Fibroblast of skin of back (primary cell): ENCODE measurements at regions not wholly inside any gene's neighbourhood (a gene's known extent, or its start where the extent isn't known, plus 50 kb on each side); places are given as distances from the start of the nearest gene placed in this dataset.

Source experiments
- DNase-seq: peaks from one replicate; pipeline ENCODE4 v3.0.0-alpha.2; 2013

GRCh38 chr5:167643631-167644280 lies 647.7 kb upstream of the WWC1 start:
- peak; percentile 43 for DNase-seq

GRCh38 chr5:167644619-167645018 lies 646.8 kb upstream of the WWC1 start:
- DNase-seq = peak; percentile 38

GRCh38 chr5:167649471-167649870 lies 642.0 kb upstream of the WWC1 start:
- DNase-seq = no peak

DNA sequence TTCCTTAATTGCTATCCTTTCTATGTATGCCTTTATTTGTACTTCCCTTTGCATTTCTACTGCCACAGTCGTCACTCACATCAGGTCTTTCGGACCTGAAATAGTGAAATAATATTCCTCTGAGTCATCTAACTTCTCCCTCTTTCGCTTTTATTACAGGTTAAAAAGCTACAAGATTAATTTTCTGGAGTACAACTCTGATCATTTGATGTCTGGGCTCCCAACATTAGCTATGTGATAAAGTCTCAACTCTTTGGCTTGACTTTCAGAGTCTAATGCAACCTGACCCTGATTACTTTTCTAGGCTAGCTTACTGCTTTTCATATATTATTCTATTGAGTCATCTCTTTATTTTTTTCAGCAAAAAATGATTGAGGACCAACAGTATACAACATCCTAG lies 638.8 kb upstream of the WWC1 start:
- peak; percentile 56 for DNase-seq

DNA sequence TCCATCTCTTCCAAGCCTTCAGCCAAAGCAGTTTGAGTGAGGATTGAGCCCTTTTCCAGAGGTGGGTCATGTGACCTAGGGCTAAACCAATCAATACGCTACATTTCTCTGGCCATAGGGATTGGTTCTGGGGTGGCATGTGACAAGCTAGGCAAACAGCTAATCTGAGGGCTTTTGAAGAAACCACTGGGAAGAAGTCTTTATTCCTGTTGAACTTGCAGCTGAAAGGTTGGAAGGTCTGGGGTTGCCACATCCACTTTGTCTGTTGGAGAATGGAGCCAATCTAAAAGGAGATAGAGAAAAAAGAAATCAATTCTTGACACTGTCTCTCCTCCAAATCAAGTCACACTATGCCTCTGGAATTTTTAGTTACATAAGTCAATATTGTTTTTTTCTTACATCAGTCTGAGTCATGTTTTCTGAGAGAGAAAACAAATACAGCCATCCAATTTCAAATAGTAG lies 637.8 kb upstream of the WWC1 start:
- peak; percentile 73 for DNase-seq

GRCh38 chr5:167657016-167657415 lies 634.4 kb upstream of the WWC1 start:
- DNase-seq = no peak

DNA sequence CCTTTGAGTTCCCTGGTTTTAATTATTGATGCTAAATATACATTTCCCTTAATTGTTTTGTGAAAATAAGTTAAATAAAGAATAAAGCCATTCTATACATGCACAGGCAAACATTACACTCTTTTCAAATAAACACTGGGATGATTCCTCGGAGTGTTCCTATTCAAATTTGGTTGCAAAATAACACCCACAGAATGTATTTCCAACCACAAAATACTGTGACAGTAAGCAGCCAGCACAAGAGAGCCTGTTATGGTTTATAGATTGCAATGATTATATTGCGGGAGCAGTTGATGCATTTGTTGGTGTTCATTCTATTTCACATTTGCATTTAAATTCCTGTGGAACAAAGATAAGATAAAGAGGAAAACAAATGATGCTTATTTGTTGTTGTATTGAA lies 632.6 kb upstream of the WWC1 start:
- no peak for DNase-seq

GRCh38 chr5:167661605-167662004 lies 629.8 kb upstream of the WWC1 start:
- DNase-seq = no peak

GRCh38 chr5:167664222-167664804 lies 627.1 kb upstream of the WWC1 start:
- DNase-seq = no peak

GRCh38 chr5:167665841-167666375 lies 625.5 kb upstream of the WWC1 start:
- DNase-seq = no peak

- peak; percentile 76 for DNase-seq
These were observed 620.3 kb upstream of the WWC1 start for GRCh38 chr5:167671176-167671575.

GRCh38 chr5:167673942-167674341 lies 617.5 kb upstream of the WWC1 start:
- DNase-seq = no peak

DNA sequence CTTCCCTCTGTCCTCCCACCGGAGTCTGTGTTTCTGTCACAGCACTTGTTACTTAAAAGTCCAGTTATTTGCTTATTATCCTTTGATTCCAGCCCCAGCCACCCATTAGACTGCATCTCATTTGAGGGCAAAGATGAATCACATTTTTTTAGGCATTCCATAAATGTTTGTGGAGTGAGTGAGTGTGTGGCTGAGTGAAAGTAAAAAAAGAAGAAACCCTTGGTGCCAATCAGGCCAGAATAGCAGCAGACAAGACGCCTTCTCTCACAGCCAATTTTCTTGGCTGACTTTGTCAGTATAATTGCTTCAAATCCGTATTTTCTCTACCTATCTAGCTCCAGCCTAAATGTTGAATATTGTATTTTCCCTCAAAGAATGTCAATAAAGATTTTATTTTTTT lies 613.0 kb upstream of the WWC1 start:
- DNase-seq = peak; percentile 62

DNA sequence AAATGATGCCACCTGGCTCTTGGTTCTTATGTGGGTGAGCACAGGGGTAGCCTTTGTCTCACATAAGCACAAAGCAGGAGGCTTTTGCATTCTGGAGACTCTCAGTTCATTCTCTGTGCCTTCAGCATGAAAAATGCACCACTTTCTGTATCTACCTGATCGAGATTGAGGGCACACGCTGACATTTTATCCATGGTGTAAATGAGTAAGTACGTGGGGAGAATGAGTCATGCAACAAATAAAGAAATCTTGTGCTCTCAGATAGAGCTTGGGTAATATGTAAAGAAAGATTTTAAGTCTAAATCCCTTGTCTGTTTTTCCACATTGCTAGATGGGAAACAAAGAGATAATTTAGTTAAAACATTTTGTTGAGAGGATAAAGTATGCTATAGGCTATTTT lies 607.2 kb upstream of the WWC1 start:
- DNase-seq = no peak

DNA sequence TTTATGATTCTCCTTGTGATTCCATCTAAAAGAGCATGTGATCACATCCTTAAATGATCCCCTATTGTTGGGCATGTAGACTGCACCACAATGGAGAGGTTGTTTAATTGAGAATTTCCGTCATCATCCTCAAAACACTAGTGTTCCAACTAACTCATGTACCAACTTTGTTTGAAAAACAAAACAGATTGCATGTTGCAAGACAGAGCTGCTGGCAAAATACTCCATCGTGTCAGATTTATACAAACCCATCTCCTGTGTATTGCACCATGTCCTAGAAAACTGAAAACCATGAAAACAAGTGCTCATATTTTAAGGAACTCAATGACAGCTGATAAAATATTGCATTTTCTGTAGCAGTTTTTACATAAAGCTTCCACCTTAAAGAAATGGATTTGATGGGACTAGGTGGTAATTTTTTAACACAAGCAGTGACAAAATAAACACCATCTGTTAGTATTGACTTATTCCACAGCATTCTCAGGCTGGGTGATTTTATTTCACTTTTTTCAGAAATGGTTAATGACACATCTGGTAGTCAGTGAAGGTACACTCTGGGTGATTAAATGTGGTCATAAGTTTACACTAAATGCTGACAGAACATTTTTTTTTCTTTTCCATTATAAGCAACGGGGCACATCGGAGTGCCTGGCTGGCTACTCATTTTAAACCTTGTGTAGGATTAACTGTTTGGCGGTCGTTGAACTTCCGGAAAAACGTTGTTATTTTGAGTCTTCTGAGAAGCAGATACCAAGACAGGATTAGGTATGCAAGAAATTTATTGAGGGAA lies 602.9 kb upstream of the WWC1 start:
- DNase-seq = no peak

DNA sequence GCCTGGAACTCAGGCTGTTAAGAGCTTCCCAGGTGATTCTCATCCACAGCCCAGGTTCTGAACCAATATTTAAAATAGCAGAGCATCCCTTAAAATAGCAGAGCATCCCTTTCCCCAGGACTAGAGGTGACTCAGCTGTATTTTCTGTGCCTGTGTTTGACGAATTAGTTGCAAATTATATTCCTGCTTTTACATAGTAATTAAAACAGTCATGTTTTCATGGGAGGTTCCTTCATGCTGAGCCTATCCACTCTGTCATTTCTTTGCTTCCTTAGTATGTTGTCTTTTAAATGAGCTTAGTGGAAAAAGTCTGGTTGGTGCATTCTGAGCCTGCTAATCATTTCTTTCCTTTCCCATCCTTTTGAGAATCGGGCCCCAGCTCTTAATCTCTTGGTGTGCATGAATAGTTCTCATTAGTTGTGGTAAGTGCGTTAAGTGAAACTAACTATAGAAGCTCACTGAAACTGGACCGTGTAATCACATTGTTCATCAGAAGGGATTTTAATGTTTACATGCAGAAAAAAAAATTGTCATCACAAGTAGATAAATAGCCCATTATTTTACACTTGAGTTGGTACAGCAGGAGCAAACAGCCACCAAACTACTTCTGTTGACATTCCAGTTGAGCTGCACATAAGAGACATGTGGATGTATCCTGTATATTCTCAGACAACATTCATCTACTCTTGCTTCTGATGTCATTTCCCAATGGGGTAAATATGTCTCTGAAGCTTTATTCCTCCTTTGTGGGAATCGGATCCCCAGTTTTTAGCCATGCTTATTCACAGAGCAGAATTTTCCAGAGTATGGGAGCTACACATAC lies 596.9 kb upstream of the WWC1 start:
- DNase-seq = no peak

GRCh38 chr5:167696558-167697314 lies 594.7 kb upstream of the WWC1 start:
- no peak for DNase-seq

GRCh38 chr5:167699432-167699831 lies 592.0 kb upstream of the WWC1 start:
- peak; percentile 100 for DNase-seq

DNA sequence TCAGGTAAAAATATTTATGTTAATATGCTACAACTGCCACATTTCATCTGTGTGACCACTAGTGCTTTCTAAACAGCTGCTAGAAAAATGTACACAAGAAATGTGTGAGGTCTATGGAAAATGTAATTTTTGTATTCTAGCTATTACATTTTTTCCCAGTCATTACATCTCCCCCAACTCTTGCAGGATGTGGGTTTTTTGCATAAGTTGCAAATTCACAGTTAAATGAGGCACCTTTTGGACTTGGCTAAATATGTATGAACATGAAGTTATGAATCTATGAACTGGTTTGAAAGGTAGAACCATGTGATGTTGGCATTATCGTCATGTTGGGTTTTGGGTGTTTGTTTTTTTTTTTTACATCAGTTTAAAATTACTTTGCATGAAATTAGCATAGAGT lies 590.4 kb upstream of the WWC1 start:
- DNase-seq = peak; percentile 37

GRCh38 chr5:167702014-167702413 lies 589.4 kb upstream of the WWC1 start:
- DNase-seq = no peak

DNA sequence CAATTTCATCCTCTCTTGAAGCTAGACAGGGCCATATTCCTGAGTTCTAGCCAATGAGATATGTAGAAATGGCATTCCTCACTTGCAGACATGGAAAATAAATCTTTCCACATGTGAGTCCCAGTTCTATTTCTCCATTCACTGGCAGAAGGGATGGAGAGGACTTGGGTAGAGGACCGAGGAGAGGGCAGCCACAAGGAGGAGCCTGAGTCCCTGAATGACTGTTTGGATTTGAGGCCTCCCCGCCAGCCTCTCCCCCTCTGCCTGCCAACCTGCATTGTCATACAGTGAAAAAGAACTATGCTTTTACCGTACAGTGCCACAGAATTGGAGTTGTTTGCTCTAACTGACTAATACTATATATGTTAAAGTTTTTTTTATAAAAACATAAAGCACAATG lies 583.0 kb upstream of the WWC1 start:
- peak; percentile 36 for DNase-seq

- no peak for DNase-seq
These were observed 581.8 kb upstream of the WWC1 start for GRCh38 chr5:167709625-167710024.
